ENCODE measurements at regions not wholly inside any gene's neighbourhood (a gene's known extent, or its start where the extent isn't known, plus 50 kb on each side); places are given as distances from the start of the nearest gene placed in this dataset.

DNA sequence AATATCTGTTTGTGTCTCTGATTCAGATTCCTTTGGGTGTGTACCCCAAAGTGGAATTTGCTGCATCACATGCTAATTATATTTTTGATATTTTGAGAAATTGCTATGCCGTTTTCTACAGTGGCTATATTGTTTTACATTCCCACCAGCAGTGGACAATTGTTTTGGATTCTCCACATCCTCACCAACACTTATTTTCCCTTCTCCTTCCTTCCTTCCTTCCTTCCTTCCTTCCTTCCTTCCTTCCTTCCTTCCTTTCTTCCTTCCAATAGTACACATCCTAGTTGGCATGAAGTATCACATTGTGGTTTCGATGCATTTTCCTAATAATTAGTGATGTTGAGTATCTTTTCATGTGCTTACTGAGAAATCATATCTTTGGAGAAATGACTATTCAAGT, 535.5 kb downstream of the SH2D4B start:
- no peak for TF ChIP-seq POLR2A (IDR thresholded peaks at IDR 0.05)
- TF ChIP-seq, protein P1, sequence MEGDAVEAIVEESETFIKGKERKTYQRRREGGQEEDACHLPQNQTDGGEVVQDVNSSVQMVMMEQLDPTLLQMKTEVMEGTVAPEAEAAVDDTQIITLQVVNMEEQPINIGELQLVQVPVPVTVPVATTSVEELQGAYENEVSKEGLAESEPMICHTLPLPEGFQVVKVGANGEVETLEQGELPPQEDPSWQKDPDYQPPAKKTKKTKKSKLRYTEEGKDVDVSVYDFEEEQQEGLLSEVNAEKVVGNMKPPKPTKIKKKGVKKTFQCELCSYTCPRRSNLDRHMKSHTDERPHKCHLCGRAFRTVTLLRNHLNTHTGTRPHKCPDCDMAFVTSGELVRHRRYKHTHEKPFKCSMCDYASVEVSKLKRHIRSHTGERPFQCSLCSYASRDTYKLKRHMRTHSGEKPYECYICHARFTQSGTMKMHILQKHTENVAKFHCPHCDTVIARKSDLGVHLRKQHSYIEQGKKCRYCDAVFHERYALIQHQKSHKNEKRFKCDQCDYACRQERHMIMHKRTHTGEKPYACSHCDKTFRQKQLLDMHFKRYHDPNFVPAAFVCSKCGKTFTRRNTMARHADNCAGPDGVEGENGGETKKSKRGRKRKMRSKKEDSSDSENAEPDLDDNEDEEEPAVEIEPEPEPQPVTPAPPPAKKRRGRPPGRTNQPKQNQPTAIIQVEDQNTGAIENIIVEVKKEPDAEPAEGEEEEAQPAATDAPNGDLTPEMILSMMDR (IDR thresholded peaks at IDR 0.05) = no peak
- no peak for TF ChIP-seq EP300 (IDR thresholded peaks at IDR 0.05)
- no peak for TF ChIP-seq POLR2AphosphoS5 (IDR thresholded peaks at IDR 0.05)

Measured in stomach (tissue), 4 donors.